Common myeloid progenitor, CD34-positive (primary cell): ENCODE measurements at regions not wholly inside any gene's neighbourhood (a gene's known extent, or its start where the extent isn't known, plus 50 kb on each side); places are given as distances from the start of the nearest gene placed in this dataset.

Source experiments
- CTCF ChIA-PET: fragments of 350-600 bp; sonication (Branson Sonifier 250); formaldehyde crosslinking; loops from one replicate; lab custom pipeline; 2021; ENCODE audit warnings: antibody characterized with exemption; lab: Charles Lee
- POLR2A ChIA-PET: fragments of 350-600 bp; sonication (Branson Sonifier 250); formaldehyde crosslinking; loops from one replicate; lab custom pipeline; 2021; ENCODE audit warnings: antibody characterized with exemption; lab: Charles Lee
- DNase-seq, 3 donors: peaks; one replicate each; pipeline versions ENCODE4 v3.0.0 to v3.0.0-alpha.2; 2013
- H3K27ac ChIP-seq, 2 experiments: 1 replicate in 1 of 2; 2 replicates in 1 of 2; pipeline ENCODE4 v1.7.0; 2013; ENCODE audit warnings: inconsistent platforms in 2 of 2, low read length in 2 of 2, mild to moderate bottlenecking in 2 of 2, low read depth in 1 of 2, moderate library complexity in 1 of 2; ENCODE audit not compliant: severe bottlenecking in 2 of 2, insufficient read depth in 1 of 2, poor library complexity in 1 of 2
- H3K27me3 ChIP-seq, 5 experiments: replicated peaks in 2 of 5; 1 replicate in 3 of 5; 2 replicates in 2 of 5; pipeline versions ENCODE4 v1.6.1 to v1.7.0; 2013; ENCODE audit warnings: low read length in 4 of 5, mild to moderate bottlenecking in 2 of 5, moderate library complexity in 2 of 5, inconsistent platforms in 1 of 5; ENCODE audit not compliant: insufficient read depth in 5 of 5, control insufficient read depth in 4 of 5
- H3K36me3 ChIP-seq, 4 experiments: 1 replicate in 2 of 4; 2 replicates in 2 of 4; pipeline versions ENCODE4 v1.6.1 to v1.7.0; 2013; ENCODE audit warnings: low read length in 3 of 4, control low read depth in 1 of 4, mild to moderate bottlenecking in 1 of 4; ENCODE audit not compliant: control insufficient read depth in 4 of 4, insufficient read depth in 4 of 4
- H3K4me1 ChIP-seq, 4 experiments: 1 replicate in 3 of 4; 2 replicates in 1 of 4; pipeline versions ENCODE4 v1.6.1 to v1.7.1; 2013; ENCODE audit warnings: low read length in 3 of 4, mild to moderate bottlenecking in 3 of 4, control low read depth in 1 of 4, inconsistent platforms in 1 of 4, moderate library complexity in 1 of 4; ENCODE audit not compliant: control insufficient read depth in 4 of 4, insufficient read depth in 4 of 4; ENCODE audit errors: control extremely low read depth in 1 of 4
- H3K4me3 ChIP-seq, 7 experiments: 1 replicate in 4 of 7; 2 replicates in 3 of 7; pipeline versions ENCODE4 v1.5.1 to v1.7.0; 2013; ENCODE audit warnings: mild to moderate bottlenecking in 7 of 7, low read length in 6 of 7, moderate library complexity in 6 of 7, inconsistent platforms in 2 of 7, low read depth in 2 of 7, control low read depth in 1 of 7; ENCODE audit not compliant: insufficient read depth in 4 of 7, control insufficient read depth in 1 of 7; ENCODE audit errors: extremely low read depth in 1 of 7
- H3K9me3 ChIP-seq, 5 experiments: 1 replicate in 4 of 5; 2 replicates in 1 of 5; pipeline versions ENCODE4 v1.6.1 to v1.7.1; 2013; ENCODE audit warnings: low read length in 4 of 5, mild to moderate bottlenecking in 2 of 5, inconsistent platforms in 1 of 5, low read depth in 1 of 5, moderate library complexity in 1 of 5; ENCODE audit not compliant: control insufficient read depth in 4 of 5, insufficient read depth in 2 of 5; ENCODE audit errors: control extremely low read depth in 1 of 5
- WGBS: methylation state at CpG from one replicate; pipeline ENCODE4 v1.1.5; 2013; ENCODE audit not compliant: insufficient coverage; 5-methylcytosine and 5-hydroxymethylcytosine counted together

GRCh38 chr12:16766736-16767135 lies 160.8 kb upstream of the LMO3 start:
- CTCF ChIA-PET = no interaction called here
- no peaks in the 10 kb centered on the region for H3K27me3 ChIP-seq
- no peak overlapping the region for H3K4me3 ChIP-seq
- peaks cover 0 to 1% (median 0%) of the 10 kb centered on the region in 5 experiments for H3K9me3 ChIP-seq
- no peaks in the 10 kb centered on the region for H3K36me3 ChIP-seq
- no CpG with 5 or more reads among the region's 1 CpG for WGBS
- no peak overlapping the region for H3K27ac ChIP-seq
- no peaks in the 10 kb centered on the region for H3K4me1 ChIP-seq
- POLR2A ChIA-PET = no interaction called here
- no peak for DNase-seq

- Histone ChIP-seq H3K4me3 (no peak overlapping the region), H3K36me3 (no peaks in the 10 kb centered on the region), H3K27ac (no peak overlapping the region), H3K4me1 (no peaks in the 10 kb centered on the region), H3K9me3 (peaks cover 0 to 1% (median 0%) of the 10 kb centered on the region in 5 experiments), H3K27me3 (no peaks in the 10 kb centered on the region)
- POLR2A ChIA-PET = no interaction called here
- CTCF ChIA-PET = no interaction called here
- no peak for DNase-seq
Measured at GRCh38 chr12:16763901-16764300, 157.9 kb upstream of the LMO3 start.

- WGBS = 53% methylated on average over 3 of the region's 8 CpGs
- ChIA-PET CTCF (no interaction called here), POLR2A (no interaction called here)
- H3K4me3 ChIP-seq = no peak overlapping the region
- no peaks in the 10 kb centered on the region for H3K4me1 ChIP-seq
- H3K9me3 ChIP-seq = no peaks in the 10 kb centered on the region
- DNase-seq = no peak
- H3K36me3 ChIP-seq = no peaks in the 10 kb centered on the region
- H3K27ac ChIP-seq = no peak overlapping the region
- H3K27me3 ChIP-seq = no peaks in the 10 kb centered on the region
Measured at GRCh38 chr12:16756833-16757555, 151.0 kb upstream of the LMO3 start.

GRCh38 chr12:16730772-16731171 lies 124.8 kb upstream of the LMO3 start:
- Histone ChIP-seq H3K4me3 (no peak overlapping the region), H3K36me3 (no peaks in the 10 kb centered on the region), H3K27me3 (no peaks in the 10 kb centered on the region), H3K9me3 (no peaks in the 10 kb centered on the region), H3K27ac (no peak overlapping the region), H3K4me1 (no peaks in the 10 kb centered on the region)
- no peak for DNase-seq
- ChIA-PET POLR2A (no interaction called here), CTCF (no interaction called here)
- 100% methylated on average over 2 of the region's 4 CpGs for WGBS

GRCh38 chr12:16726879-16727278 lies 120.9 kb upstream of the LMO3 start:
- no peaks in the 10 kb centered on the region for H3K27me3 ChIP-seq
- no peaks in the 10 kb centered on the region for H3K9me3 ChIP-seq
- POLR2A ChIA-PET = no interaction called here
- H3K36me3 ChIP-seq = no peaks in the 10 kb centered on the region
- no CpG with 5 or more reads among the region's 1 CpG for WGBS
- DNase-seq = no peak
- no peaks in the 10 kb centered on the region for H3K4me1 ChIP-seq
- H3K4me3 ChIP-seq = no peak overlapping the region
- no peak overlapping the region for H3K27ac ChIP-seq
- CTCF ChIA-PET = no interaction called here

GRCh38 chr12:16719713-16720416 lies 113.9 kb upstream of the LMO3 start:
- ChIA-PET CTCF (no interaction called here), POLR2A (no interaction called here)
- no peak overlapping the region for H3K4me3 ChIP-seq
- no peak for DNase-seq
- 100% methylated on average over 1 of the region's 2 CpGs for WGBS
- H3K4me1 ChIP-seq = no peaks in the 10 kb centered on the region
- H3K27ac ChIP-seq = no peak overlapping the region
- no peaks in the 10 kb centered on the region for H3K9me3 ChIP-seq
- no peaks in the 10 kb centered on the region for H3K27me3 ChIP-seq
- H3K36me3 ChIP-seq = no peaks in the 10 kb centered on the region

- no peak for DNase-seq
- ChIA-PET CTCF (no interaction called here), POLR2A (no interaction called here)
- no peak overlapping the region for H3K4me3 ChIP-seq
- no peaks in the 10 kb centered on the region for H3K4me1 ChIP-seq
- H3K9me3 ChIP-seq = no peaks in the 10 kb centered on the region
- H3K36me3 ChIP-seq = no peaks in the 10 kb centered on the region
- no peak overlapping the region for H3K27ac ChIP-seq
- no peaks in the 10 kb centered on the region for H3K27me3 ChIP-seq
- 78% methylated on average over 5 of the region's 5 CpGs for whole genome bisulfite sequencing
Measured at GRCh38 chr12:16716928-16717327, 111.0 kb upstream of the LMO3 start.
